HepG2 (cell line): ENCODE measurements at regions not wholly inside any gene's neighbourhood (a gene's known extent, or its start where the extent isn't known, plus 50 kb on each side); places are given as distances from the start of the nearest gene placed in this dataset.

Experiments
- ESRRA ChIP-seq: sonication (generic); formaldehyde crosslinking; IDR thresholded peaks from 2 replicates; pipeline ENCODE4 v1.5.1; 2020; ENCODE audit warnings: mild to moderate bottlenecking, low read depth, missing genetic modification reagents
- PHF5A ChIP-seq: IDR thresholded peaks from one replicate; pipeline ENCODE4 v1.6.1; 2018; ENCODE audit warnings: low read depth, missing genetic modification reagents; ENCODE audit not compliant: unreplicated experiment
- POLR2A ChIP-seq, 2 experiments: IDR thresholded peaks; 2 replicates each; pipeline ENCODE4 v1.6.1; 2011; ENCODE audit warnings: low read depth in 2 of 2, low read length in 2 of 2, mild to moderate bottlenecking in 1 of 2, moderate library complexity in 1 of 2; ENCODE audit not compliant: insufficient read depth in 1 of 2
- TARDBP ChIP-seq: sonication (generic); formaldehyde crosslinking; IDR thresholded peaks from 2 replicates; pipeline ENCODE4 v1.8.0; 2022; ENCODE audit warnings: mild to moderate bottlenecking, missing genetic modification reagents
- ZZZ3 ChIP-seq: sonication (generic); formaldehyde crosslinking; IDR thresholded peaks from 2 replicates; pipeline ENCODE4 v1.4.0; 2020; ENCODE audit warnings: missing genetic modification reagents, mild to moderate bottlenecking, borderline replicate concordance
- TF ChIP-seq, protein P1 (sequence below): sonication (generic); formaldehyde crosslinking; IDR thresholded peaks from 2 replicates; pipeline ENCODE4 v1.5.0; 2020; ENCODE audit warnings: mild to moderate bottlenecking, missing genetic modification reagents, moderate library complexity
- TF ChIP-seq, protein P2 (sequence below): sonication (generic); formaldehyde crosslinking; IDR thresholded peaks from 2 replicates; pipeline ENCODE4 v1.9.0; 2022; ENCODE audit warnings: missing genetic modification reagents, mild to moderate bottlenecking, borderline replicate concordance
- TF ChIP-seq, protein P3 (sequence below): sonication (generic); formaldehyde crosslinking; conservative IDR thresholded peaks from 2 replicates; pipeline ENCODE4 v1.4.0; 2020; ENCODE audit warnings: missing genetic modification reagents

DNA sequence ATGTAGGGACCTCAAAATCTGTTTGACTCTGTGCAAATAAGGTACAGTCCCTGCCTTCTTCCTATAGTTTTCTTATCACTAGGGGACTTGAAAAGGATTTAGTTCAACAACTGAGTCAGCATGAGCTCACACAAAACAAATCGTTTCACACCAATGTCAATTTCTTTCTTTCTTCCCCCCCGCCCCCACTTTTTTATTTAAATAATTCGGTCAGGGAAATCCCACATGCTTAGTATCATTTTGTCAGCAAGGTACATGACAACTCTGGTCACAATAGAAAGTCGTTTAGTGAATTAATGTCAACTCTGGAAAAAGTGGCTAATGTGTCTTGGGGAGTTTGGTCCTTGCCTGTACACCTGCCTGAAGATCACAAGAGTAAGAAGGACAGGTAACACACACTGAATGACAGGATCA is 232.2 kb upstream of the PLEKHG7 start:
- TF ChIP-seq POLR2A (IDR thresholded peaks at IDR 0.05; ENCODE audit: insufficient read depth in 1 of 2, low read depth in 2 of 2, low read length in 2 of 2), result no peak
- no peak for TF ChIP-seq ESRRA
- TF ChIP-seq, protein P1, sequence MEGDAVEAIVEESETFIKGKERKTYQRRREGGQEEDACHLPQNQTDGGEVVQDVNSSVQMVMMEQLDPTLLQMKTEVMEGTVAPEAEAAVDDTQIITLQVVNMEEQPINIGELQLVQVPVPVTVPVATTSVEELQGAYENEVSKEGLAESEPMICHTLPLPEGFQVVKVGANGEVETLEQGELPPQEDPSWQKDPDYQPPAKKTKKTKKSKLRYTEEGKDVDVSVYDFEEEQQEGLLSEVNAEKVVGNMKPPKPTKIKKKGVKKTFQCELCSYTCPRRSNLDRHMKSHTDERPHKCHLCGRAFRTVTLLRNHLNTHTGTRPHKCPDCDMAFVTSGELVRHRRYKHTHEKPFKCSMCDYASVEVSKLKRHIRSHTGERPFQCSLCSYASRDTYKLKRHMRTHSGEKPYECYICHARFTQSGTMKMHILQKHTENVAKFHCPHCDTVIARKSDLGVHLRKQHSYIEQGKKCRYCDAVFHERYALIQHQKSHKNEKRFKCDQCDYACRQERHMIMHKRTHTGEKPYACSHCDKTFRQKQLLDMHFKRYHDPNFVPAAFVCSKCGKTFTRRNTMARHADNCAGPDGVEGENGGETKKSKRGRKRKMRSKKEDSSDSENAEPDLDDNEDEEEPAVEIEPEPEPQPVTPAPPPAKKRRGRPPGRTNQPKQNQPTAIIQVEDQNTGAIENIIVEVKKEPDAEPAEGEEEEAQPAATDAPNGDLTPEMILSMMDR (CRISPR knock-in tag), result no peak
- TF ChIP-seq, protein P2, sequence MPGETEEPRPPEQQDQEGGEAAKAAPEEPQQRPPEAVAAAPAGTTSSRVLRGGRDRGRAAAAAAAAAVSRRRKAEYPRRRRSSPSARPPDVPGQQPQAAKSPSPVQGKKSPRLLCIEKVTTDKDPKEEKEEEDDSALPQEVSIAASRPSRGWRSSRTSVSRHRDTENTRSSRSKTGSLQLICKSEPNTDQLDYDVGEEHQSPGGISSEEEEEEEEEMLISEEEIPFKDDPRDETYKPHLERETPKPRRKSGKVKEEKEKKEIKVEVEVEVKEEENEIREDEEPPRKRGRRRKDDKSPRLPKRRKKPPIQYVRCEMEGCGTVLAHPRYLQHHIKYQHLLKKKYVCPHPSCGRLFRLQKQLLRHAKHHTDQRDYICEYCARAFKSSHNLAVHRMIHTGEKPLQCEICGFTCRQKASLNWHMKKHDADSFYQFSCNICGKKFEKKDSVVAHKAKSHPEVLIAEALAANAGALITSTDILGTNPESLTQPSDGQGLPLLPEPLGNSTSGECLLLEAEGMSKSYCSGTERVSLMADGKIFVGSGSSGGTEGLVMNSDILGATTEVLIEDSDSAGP (CRISPR knock-in tag), result no peak
- TF ChIP-seq TARDBP (CRISPR knock-in tag), result no peak
- TF ChIP-seq PHF5A (CRISPR knock-in tag), result no peak
- TF ChIP-seq ZZZ3 (CRISPR knock-in tag), result no peak
- TF ChIP-seq, protein P3, sequence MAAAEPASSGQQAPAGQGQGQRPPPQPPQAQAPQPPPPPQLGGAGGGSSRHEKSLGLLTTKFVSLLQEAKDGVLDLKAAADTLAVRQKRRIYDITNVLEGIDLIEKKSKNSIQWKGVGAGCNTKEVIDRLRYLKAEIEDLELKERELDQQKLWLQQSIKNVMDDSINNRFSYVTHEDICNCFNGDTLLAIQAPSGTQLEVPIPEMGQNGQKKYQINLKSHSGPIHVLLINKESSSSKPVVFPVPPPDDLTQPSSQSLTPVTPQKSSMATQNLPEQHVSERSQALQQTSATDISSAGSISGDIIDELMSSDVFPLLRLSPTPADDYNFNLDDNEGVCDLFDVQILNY (CRISPR knock-in tag), result no peak
